OCI-LY1 (cell line): ENCODE measurements at regions not wholly inside any gene's neighbourhood (a gene's known extent, or its start where the extent isn't known, plus 50 kb on each side); places are given as distances from the start of the nearest gene placed in this dataset.
"Not testable (repeated sequence)": the region's sequence is repeated elsewhere in the genome, so short reads cannot be mapped to it uniquely, and the experiment has no call there.

Experiments used
- H2AFZ ChIP-seq: fragments of 200-600 bp; sonication (generic), shearing (Covaris generic); 2 replicates; pipeline ENCODE4 v1.6.0; 2014; ENCODE audit warnings: antibody characterized with exemption, mild to moderate bottlenecking, low read length
- H3F3A ChIP-seq: fragments of 200-600 bp; sonication (generic), shearing (Covaris generic); 2 replicates; pipeline ENCODE4 v1.6.0; 2014; ENCODE audit warnings: mild to moderate bottlenecking, antibody characterized with exemption, low read length, moderate library complexity; ENCODE audit not compliant: insufficient read depth
- H3K27ac ChIP-seq: fragments of 200-600 bp; sonication (generic); 2 replicates; pipeline ENCODE4 v1.5.1; 2014; ENCODE audit warnings: low read length, mixed run types, mild to moderate bottlenecking, low read depth; ENCODE audit not compliant: poor library complexity, severe bottlenecking
- H3K27me3 ChIP-seq: fragments of 200-600 bp; sonication (generic); 2 replicates; pipeline ENCODE4 v1.6.0; 2014; ENCODE audit warnings: antibody characterized with exemption, mild to moderate bottlenecking, low read length, moderate library complexity; ENCODE audit not compliant: insufficient read depth
- H3K36me3 ChIP-seq: fragments of 200-600 bp; sonication (generic); 2 replicates; pipeline ENCODE4 v1.6.1; 2014; ENCODE audit warnings: mild to moderate bottlenecking, antibody characterized with exemption, low read length, moderate library complexity, mixed read lengths; ENCODE audit not compliant: insufficient read depth
- H3K4me1 ChIP-seq: fragments of 200-600 bp; sonication (generic); 2 replicates; pipeline ENCODE4 v1.5.1; 2014; ENCODE audit warnings: mild to moderate bottlenecking, low read length, moderate library complexity; ENCODE audit not compliant: insufficient read depth, severe bottlenecking
- H3K4me2 ChIP-seq: fragments of 200-600 bp; sonication (generic), shearing (Covaris generic); 2 replicates; pipeline ENCODE4 v1.6.1; 2014; ENCODE audit warnings: low read length
- H3K4me3 ChIP-seq: fragments of 200-600 bp; sonication (generic); 2 replicates; pipeline ENCODE4 v1.5.1; 2014; ENCODE audit warnings: low read length, low read depth, mild to moderate bottlenecking, mixed read lengths; ENCODE audit not compliant: poor library complexity, severe bottlenecking
- H3K79me2 ChIP-seq: fragments of 200-600 bp; shearing (Covaris generic); 2 replicates; pipeline ENCODE4 v1.6.1; 2016; ENCODE audit warnings: mixed run types, low read length, mixed read lengths; ENCODE audit not compliant: insufficient read depth
- H3K9ac ChIP-seq: fragments of 200-600 bp; sonication (generic), shearing (Covaris generic); 2 replicates; pipeline ENCODE4 v1.6.1; 2014; ENCODE audit warnings: mild to moderate bottlenecking, low read length, mixed read lengths
- H3K9me2 ChIP-seq: fragments of 200-600 bp; sonication (generic), shearing (Covaris generic); 2 replicates; pipeline ENCODE4 v1.6.1; 2014; ENCODE audit warnings: low read depth, mild to moderate bottlenecking, low read length, mixed read lengths
- H3K9me3 ChIP-seq: fragments of 200-600 bp; shearing (Covaris generic); 2 replicates; pipeline ENCODE4 v1.6.1; 2014; ENCODE audit warnings: low read length, mixed read lengths
- H4K20me1 ChIP-seq: fragments of 200-600 bp; sonication (generic), shearing (Covaris generic); 2 replicates; pipeline ENCODE4 v1.6.0; 2016; ENCODE audit warnings: mild to moderate bottlenecking, low read length; ENCODE audit not compliant: insufficient read depth
- CTCF ChIP-seq: fragments of 200-600 bp; sonication (generic), shearing (Covaris generic); IDR thresholded peaks from 2 replicates; pipeline ENCODE4 v1.5.1; 2017; ENCODE audit warnings: mild to moderate bottlenecking, antibody characterized with exemption, low read length, moderate library complexity, mixed read lengths
- EZH2 ChIP-seq: fragments of 200-600 bp; sonication (generic), shearing (Covaris generic); IDR thresholded peaks from 2 replicates; pipeline ENCODE4 v1.8.0; 2017; ENCODE audit warnings: borderline replicate concordance, mixed run types, mild to moderate bottlenecking, antibody characterized with exemption, low read length, moderate library complexity, mixed read lengths

- H4K20me1 ChIP-seq = no peaks in the 10 kb centered on the region
- no peaks in the 10 kb centered on the region for H3K27me3 ChIP-seq
- H3K27ac ChIP-seq = no peak overlapping the region
- H3F3A ChIP-seq = no peaks in the 10 kb centered on the region
- H3K9ac ChIP-seq = no peak overlapping the region
- no peaks in the 10 kb centered on the region for H3K9me2 ChIP-seq
- H2AFZ ChIP-seq = no peak overlapping the region
- no peaks in the 10 kb centered on the region for H3K79me2 ChIP-seq
- no peak overlapping the region for H3K4me3 ChIP-seq
- H3K36me3 ChIP-seq = no peaks in the 10 kb centered on the region
- no peaks in the 10 kb centered on the region for H3K9me3 ChIP-seq
- TF ChIP-seq EZH2 (no peak), CTCF (no peak)
- no peak overlapping the region for H3K4me2 ChIP-seq
- H3K4me1 ChIP-seq = no peaks in the 10 kb centered on the region
Measured at GRCh38 chr11:41534391-41534790, 74.9 kb upstream of the LRRC4C start.

GRCh38 chr11:41534861-41535260 lies 75.4 kb upstream of the LRRC4C start:
- Histone ChIP-seq H4K20me1 (no peaks in the 10 kb centered on the region), H3K27ac (no peak overlapping the region), H3K36me3 (no peaks in the 10 kb centered on the region), H2AFZ (no peak overlapping the region), H3K9ac (no peak overlapping the region), H3K79me2 (no peaks in the 10 kb centered on the region), H3K4me2 (no peak overlapping the region), H3K4me1 (no peaks in the 10 kb centered on the region), H3F3A (no peaks in the 10 kb centered on the region), H3K9me2 (no peaks in the 10 kb centered on the region), H3K4me3 (no peak overlapping the region), H3K27me3 (no peaks in the 10 kb centered on the region), H3K9me3 (no peaks in the 10 kb centered on the region)
- TF ChIP-seq CTCF (no peak), EZH2 (no peak)

GRCh38 chr11:41536021-41536568 lies 76.6 kb upstream of the LRRC4C start:
- H3F3A ChIP-seq = no peaks in the 10 kb centered on the region
- no peak overlapping the region for H3K4me2 ChIP-seq
- no peak overlapping the region for H2AFZ ChIP-seq
- H3K27ac ChIP-seq = no peak overlapping the region
- no peaks in the 10 kb centered on the region for H4K20me1 ChIP-seq
- no peaks in the 10 kb centered on the region for H3K36me3 ChIP-seq
- no peak overlapping the region for H3K9ac ChIP-seq
- H3K79me2 ChIP-seq = no peaks in the 10 kb centered on the region
- no peaks in the 10 kb centered on the region for H3K9me3 ChIP-seq
- H3K4me3 ChIP-seq = no peak overlapping the region
- H3K9me2 ChIP-seq = no peaks in the 10 kb centered on the region
- TF ChIP-seq CTCF = no peak
- no peaks in the 10 kb centered on the region for H3K27me3 ChIP-seq
- H3K4me1 ChIP-seq = no peaks in the 10 kb centered on the region

GRCh38 chr11:41544902-41545301 lies 85.5 kb upstream of the LRRC4C start:
- not testable (repeated sequence) for H3K9me2 ChIP-seq, H3K27me3 ChIP-seq, H3K9me3 ChIP-seq, H3K4me2 ChIP-seq, H3K36me3 ChIP-seq, H4K20me1 ChIP-seq, H2AFZ ChIP-seq, H3K4me1 ChIP-seq, H3K27ac ChIP-seq, H3K4me3 ChIP-seq, H3F3A ChIP-seq, H3K79me2 ChIP-seq, H3K9ac ChIP-seq
